PC-9 (cell line): ENCODE measurements at regions not wholly inside any gene's neighbourhood (a gene's known extent, or its start where the extent isn't known, plus 50 kb on each side); places are given as distances from the start of the nearest gene placed in this dataset.

Experiments
- EZH2 ChIP-seq: fragments of 200-600 bp; sonication (generic); IDR thresholded peaks from 2 replicates; pipeline ENCODE4 v1.8.0; 2017; ENCODE audit warnings: antibody characterized with exemption, low read depth
- TF ChIP-seq, protein P1 (sequence below): fragments of 200-600 bp; sonication (generic); conservative IDR thresholded peaks from 2 replicates; pipeline ENCODE4 v1.6.1; 2017; ENCODE audit warnings: mixed run types, antibody characterized with exemption, mild to moderate bottlenecking, moderate library complexity

- TF ChIP-seq, protein P1, sequence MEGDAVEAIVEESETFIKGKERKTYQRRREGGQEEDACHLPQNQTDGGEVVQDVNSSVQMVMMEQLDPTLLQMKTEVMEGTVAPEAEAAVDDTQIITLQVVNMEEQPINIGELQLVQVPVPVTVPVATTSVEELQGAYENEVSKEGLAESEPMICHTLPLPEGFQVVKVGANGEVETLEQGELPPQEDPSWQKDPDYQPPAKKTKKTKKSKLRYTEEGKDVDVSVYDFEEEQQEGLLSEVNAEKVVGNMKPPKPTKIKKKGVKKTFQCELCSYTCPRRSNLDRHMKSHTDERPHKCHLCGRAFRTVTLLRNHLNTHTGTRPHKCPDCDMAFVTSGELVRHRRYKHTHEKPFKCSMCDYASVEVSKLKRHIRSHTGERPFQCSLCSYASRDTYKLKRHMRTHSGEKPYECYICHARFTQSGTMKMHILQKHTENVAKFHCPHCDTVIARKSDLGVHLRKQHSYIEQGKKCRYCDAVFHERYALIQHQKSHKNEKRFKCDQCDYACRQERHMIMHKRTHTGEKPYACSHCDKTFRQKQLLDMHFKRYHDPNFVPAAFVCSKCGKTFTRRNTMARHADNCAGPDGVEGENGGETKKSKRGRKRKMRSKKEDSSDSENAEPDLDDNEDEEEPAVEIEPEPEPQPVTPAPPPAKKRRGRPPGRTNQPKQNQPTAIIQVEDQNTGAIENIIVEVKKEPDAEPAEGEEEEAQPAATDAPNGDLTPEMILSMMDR = no peak
- TF ChIP-seq EZH2 = no peak
These were observed 57.4 kb upstream of the AJAP1 start for GRCh38 chr1:4597020-4597419.
